ENCODE measurements at regions not wholly inside any gene's neighbourhood (a gene's known extent, or its start where the extent isn't known, plus 50 kb on each side); places are given as distances from the start of the nearest gene placed in this dataset.

DNA sequence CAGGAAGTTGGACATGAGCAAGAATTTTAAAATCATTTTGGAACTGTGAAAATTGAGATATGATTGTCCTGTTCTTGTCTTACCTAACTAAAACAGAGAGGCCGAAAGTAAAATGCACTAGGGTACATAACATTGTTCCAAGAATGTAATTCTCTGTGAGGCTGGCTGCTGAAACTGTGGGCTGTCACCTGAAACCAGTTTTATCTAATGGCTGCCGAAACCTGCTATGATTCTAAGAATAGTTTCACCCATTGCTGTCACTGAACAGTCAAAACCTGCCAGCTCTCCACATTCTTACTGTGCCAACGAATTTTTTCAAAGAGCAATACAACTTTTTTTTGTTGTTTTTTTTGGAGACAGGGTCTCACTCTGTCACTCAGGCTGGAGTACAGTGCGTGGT lies 119.3 kb upstream of the ZSWIM2 start (continued):
- TF ChIP-seq, protein P1, sequence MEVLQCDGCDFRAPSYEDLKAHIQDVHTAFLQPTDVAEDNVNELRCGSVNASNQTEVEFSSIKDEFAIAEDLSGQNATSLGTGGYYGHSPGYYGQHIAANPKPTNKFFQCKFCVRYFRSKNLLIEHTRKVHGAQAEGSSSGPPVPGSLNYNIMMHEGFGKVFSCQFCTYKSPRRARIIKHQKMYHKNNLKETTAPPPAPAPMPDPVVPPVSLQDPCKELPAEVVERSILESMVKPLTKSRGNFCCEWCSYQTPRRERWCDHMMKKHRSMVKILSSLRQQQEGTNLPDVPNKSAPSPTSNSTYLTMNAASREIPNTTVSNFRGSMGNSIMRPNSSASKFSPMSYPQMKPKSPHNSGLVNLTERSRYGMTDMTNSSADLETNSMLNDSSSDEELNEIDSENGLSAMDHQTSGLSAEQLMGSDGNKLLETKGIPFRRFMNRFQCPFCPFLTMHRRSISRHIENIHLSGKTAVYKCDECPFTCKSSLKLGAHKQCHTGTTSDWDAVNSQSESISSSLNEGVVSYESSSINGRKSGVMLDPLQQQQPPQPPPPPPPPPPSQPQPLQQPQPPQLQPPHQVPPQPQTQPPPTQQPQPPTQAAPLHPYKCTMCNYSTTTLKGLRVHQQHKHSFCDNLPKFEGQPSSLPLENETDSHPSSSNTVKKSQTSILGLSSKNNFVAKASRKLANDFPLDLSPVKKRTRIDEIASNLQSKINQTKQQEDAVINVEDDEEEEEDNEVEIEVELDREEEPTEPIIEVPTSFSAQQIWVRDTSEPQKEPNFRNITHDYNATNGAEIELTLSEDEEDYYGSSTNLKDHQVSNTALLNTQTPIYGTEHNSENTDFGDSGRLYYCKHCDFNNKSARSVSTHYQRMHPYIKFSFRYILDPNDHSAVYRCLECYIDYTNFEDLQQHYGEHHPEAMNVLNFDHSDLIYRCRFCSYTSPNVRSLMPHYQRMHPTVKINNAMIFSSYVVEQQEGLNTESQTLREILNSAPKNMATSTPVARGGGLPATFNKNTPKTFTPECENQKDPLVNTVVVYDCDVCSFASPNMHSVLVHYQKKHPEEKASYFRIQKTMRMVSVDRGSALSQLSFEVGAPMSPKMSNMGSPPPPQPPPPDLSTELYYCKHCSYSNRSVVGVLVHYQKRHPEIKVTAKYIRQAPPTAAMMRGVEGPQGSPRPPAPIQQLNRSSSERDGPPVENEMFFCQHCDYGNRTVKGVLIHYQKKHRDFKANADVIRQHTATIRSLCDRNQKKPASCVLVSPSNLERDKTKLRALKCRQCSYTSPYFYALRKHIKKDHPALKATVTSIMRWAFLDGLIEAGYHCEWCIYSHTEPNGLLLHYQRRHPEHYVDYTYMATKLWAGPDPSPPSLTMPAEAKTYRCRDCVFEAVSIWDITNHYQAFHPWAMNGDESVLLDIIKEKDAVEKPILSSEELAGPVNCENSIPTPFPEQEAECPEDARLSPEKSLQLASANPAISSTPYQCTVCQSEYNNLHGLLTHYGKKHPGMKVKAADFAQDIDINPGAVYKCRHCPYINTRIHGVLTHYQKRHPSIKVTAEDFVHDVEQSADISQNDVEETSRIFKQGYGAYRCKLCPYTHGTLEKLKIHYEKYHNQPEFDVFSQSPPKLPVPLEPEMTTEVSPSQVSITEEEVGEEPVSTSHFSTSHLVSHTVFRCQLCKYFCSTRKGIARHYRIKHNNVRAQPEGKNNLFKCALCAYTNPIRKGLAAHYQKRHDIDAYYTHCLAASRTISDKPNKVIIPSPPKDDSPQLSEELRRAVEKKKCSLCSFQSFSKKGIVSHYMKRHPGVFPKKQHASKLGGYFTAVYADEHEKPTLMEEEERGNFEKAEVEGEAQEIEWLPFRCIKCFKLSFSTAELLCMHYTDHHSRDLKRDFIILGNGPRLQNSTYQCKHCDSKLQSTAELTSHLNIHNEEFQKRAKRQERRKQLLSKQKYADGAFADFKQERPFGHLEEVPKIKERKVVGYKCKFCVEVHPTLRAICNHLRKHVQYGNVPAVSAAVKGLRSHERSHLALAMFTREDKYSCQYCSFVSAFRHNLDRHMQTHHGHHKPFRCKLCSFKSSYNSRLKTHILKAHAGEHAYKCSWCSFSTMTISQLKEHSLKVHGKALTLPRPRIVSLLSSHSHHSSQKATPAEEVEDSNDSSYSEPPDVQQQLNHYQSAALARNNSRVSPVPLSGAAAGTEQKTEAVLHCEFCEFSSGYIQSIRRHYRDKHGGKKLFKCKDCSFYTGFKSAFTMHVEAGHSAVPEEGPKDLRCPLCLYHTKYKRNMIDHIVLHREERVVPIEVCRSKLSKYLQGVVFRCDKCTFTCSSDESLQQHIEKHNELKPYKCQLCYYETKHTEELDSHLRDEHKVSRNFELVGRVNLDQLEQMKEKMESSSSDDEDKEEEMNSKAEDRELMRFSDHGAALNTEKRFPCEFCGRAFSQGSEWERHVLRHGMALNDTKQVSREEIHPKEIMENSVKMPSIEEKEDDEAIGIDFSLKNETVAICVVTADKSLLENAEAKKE (CRISPR knock-in tag; IDR thresholded peaks at IDR 0.05): no peak
- TF ChIP-seq NANOG (IDR thresholded peaks at IDR 0.05; ENCODE audit: borderline replicate concordance) (no peak), ZNF331 (CRISPR knock-in tag; IDR thresholded peaks at IDR 0.05; ENCODE audit: low read depth) (no peak), EZH2 (IDR thresholded peaks at IDR 0.05; ENCODE audit: low read depth, unreplicated experiment) (no peak), STAT1 (IDR thresholded peaks at IDR 0.05; ENCODE audit: unreplicated experiment) (no peak), CREB1 (CRISPR knock-in tag; IDR thresholded peaks at IDR 0.05; ENCODE audit: low read depth) (no peak), POLR2AphosphoS5 (IDR thresholded peaks at IDR 0.05; ENCODE audit: low read depth) (no peak), JUNB (IDR thresholded peaks at IDR 0.05; ENCODE audit: unreplicated experiment) (no peak), ZNF114 (CRISPR knock-in tag; IDR thresholded peaks at IDR 0.05) (no peak)
- TF ChIP-seq, protein P2, sequence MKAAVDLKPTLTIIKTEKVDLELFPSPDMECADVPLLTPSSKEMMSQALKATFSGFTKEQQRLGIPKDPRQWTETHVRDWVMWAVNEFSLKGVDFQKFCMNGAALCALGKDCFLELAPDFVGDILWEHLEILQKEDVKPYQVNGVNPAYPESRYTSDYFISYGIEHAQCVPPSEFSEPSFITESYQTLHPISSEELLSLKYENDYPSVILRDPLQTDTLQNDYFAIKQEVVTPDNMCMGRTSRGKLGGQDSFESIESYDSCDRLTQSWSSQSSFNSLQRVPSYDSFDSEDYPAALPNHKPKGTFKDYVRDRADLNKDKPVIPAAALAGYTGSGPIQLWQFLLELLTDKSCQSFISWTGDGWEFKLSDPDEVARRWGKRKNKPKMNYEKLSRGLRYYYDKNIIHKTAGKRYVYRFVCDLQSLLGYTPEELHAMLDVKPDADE (IDR thresholded peaks at IDR 0.05): no peak
- TF ChIP-seq, protein P3, sequence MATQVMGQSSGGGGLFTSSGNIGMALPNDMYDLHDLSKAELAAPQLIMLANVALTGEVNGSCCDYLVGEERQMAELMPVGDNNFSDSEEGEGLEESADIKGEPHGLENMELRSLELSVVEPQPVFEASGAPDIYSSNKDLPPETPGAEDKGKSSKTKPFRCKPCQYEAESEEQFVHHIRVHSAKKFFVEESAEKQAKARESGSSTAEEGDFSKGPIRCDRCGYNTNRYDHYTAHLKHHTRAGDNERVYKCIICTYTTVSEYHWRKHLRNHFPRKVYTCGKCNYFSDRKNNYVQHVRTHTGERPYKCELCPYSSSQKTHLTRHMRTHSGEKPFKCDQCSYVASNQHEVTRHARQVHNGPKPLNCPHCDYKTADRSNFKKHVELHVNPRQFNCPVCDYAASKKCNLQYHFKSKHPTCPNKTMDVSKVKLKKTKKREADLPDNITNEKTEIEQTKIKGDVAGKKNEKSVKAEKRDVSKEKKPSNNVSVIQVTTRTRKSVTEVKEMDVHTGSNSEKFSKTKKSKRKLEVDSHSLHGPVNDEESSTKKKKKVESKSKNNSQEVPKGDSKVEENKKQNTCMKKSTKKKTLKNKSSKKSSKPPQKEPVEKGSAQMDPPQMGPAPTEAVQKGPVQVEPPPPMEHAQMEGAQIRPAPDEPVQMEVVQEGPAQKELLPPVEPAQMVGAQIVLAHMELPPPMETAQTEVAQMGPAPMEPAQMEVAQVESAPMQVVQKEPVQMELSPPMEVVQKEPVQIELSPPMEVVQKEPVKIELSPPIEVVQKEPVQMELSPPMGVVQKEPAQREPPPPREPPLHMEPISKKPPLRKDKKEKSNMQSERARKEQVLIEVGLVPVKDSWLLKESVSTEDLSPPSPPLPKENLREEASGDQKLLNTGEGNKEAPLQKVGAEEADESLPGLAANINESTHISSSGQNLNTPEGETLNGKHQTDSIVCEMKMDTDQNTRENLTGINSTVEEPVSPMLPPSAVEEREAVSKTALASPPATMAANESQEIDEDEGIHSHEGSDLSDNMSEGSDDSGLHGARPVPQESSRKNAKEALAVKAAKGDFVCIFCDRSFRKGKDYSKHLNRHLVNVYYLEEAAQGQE (IDR thresholded peaks at IDR 0.05; ENCODE audit: unreplicated experiment): no peak

Data from GM23338 (cell line).